GM10248 (cell line): ENCODE measurements at regions not wholly inside any gene's neighbourhood (a gene's known extent, or its start where the extent isn't known, plus 50 kb on each side); places are given as distances from the start of the nearest gene placed in this dataset.

Source experiments
- CTCF ChIA-PET: fragments of 300-600 bp; sonication (Branson Sonifier 250); formaldehyde crosslinking; extraction: SDS; loops from one replicate; lab custom pipeline; 2021; ENCODE audit warnings: antibody characterized with exemption; lab: Yijun Ruan, JAX
- POLR2A ChIA-PET: fragments of 350-650 bp; sonication (Branson Sonifier 250); formaldehyde crosslinking; extraction: SDS; loops from one replicate; lab custom pipeline; 2020; ENCODE audit warnings: antibody characterized with exemption; lab: Yijun Ruan, JAX
- DNase-seq: peaks from one replicate; pipeline ENCODE4 v3.0.0; 2012; ENCODE audit errors: extremely low spot score
- TF ChIP-seq, protein P1 (sequence below): IDR thresholded peaks from 2 replicates; pipeline ENCODE4 v1.5.1; 2012; ENCODE audit warnings: mild to moderate bottlenecking, low read depth; ENCODE audit errors: extremely low read depth, missing control alignments, control extremely low read depth

GRCh38 chr2:37558623-37559022 is 112.8 kb downstream of the CDC42EP3 start:
- POLR2A ChIA-PET, result interaction anchor here (1.2 kb wide), 1 partner anchor 64 kb away, joined by 3 read pairs; no protein-coding TSS in a partner anchor
- DNase-seq, result peak; percentile 42

DNA sequence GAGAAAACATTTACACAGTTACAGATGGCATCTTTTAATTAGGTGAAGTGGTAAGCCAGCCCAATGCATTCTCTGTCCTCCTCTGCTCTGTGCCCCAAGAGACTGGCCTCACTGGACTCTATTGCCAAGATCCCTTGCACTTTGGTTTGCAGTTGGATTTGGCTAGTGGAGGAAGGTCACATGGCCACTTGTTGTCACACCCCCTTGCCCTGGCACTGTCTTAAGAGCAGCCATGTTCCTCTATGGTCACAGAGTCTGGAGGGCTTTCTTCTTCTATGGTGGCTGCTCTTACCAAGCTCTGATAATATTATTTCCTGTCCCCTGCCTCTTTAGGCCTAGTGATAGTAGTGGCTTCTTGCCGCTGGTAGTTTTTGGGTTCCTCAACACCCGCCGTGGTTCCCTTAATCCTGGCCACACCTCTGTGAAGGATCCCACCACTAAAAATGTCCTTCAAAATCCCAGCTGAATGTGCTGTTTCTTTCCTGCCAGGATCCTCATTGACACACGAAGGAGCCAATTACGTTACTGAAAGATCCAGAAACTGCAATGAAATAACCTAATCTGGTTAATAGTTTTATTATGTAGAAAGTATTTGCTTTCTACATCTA is 111.1 kb downstream of the CDC42EP3 start:
- TF ChIP-seq, protein P1, sequence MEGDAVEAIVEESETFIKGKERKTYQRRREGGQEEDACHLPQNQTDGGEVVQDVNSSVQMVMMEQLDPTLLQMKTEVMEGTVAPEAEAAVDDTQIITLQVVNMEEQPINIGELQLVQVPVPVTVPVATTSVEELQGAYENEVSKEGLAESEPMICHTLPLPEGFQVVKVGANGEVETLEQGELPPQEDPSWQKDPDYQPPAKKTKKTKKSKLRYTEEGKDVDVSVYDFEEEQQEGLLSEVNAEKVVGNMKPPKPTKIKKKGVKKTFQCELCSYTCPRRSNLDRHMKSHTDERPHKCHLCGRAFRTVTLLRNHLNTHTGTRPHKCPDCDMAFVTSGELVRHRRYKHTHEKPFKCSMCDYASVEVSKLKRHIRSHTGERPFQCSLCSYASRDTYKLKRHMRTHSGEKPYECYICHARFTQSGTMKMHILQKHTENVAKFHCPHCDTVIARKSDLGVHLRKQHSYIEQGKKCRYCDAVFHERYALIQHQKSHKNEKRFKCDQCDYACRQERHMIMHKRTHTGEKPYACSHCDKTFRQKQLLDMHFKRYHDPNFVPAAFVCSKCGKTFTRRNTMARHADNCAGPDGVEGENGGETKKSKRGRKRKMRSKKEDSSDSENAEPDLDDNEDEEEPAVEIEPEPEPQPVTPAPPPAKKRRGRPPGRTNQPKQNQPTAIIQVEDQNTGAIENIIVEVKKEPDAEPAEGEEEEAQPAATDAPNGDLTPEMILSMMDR, result no peak
- ChIA-PET POLR2A (no interaction called here), CTCF (interaction anchor here (1.1 to 6.9 kb wide), 4 partner anchors 9 to 159 kb away, joined by 3 to 56 read pairs (median 4); no protein-coding TSS in a partner anchor)
- DNase-seq, result no peak

More at GRCh38 chr2:37558623-37559022, 112.8 kb downstream of the CDC42EP3 start:
- CTCF ChIA-PET, result interaction anchor here (0.7 to 6.9 kb wide), 9 partner anchors 10 to 319 kb away, joined by 3 to 56 read pairs (median 4); no protein-coding TSS in a partner anchor
- TF ChIP-seq, protein P1, result no peak

GRCh38 chr2:37560863-37561614 is 110.4 kb downstream of the CDC42EP3 start:
- DNase-seq, result no peak
- TF ChIP-seq, protein P1, result no peak

GRCh38 chr2:37561615-37562569 is 109.5 kb downstream of the CDC42EP3 start:
- POLR2A ChIA-PET, result no interaction called here
- CTCF ChIA-PET, result interaction anchor here (1.1 to 6.9 kb wide), 8 partner anchors 7 to 146 kb away, joined by 3 to 56 read pairs (median 4); no protein-coding TSS in a partner anchor
- peak; percentile 18 for DNase-seq
- TF ChIP-seq, protein P1, result no peak

More at GRCh38 chr2:37560863-37561614, 110.4 kb downstream of the CDC42EP3 start:
- CTCF ChIA-PET, result interaction anchor here (1.1 to 6.9 kb wide), 6 partner anchors 8 to 62 kb away, joined by 3 to 56 read pairs (median 4); no protein-coding TSS in a partner anchor
- POLR2A ChIA-PET, result no interaction called here

- TF ChIP-seq, protein P1, result no peak
- DNase-seq, result no peak
- POLR2A ChIA-PET, result no interaction called here
- CTCF ChIA-PET, result interaction anchor here (1.1 to 1.9 kb wide), 4 partner anchors 13 to 71 kb away, joined by 3 to 5 read pairs (median 4); no protein-coding TSS in a partner anchor
Measured at GRCh38 chr2:37563375-37564015, 107.9 kb downstream of the CDC42EP3 start.
